Activated naive CD4-positive, alpha-beta T cell treated with anti-CD3 and anti-CD28 coated beads, Interleukin-2, amount 10 ng/mL, durations not matched to agents 7 days and 5 days (primary cell): ENCODE measurements at regions not wholly inside any gene's neighbourhood (a gene's known extent, or its start where the extent isn't known, plus 50 kb on each side); places are given as distances from the start of the nearest gene placed in this dataset.
"Not testable (repeated sequence)": the region's sequence is repeated elsewhere in the genome, so short reads cannot be mapped to it uniquely, and the experiment has no call there.

Source experiments
- CTCF ChIA-PET: fragments of 350-600 bp; sonication (Branson Sonifier 250); formaldehyde crosslinking; loops from one replicate; lab custom pipeline; 2021; ENCODE audit warnings: antibody characterized with exemption; lab: Charles Lee
- DNase-seq: peaks from one replicate; pipeline ENCODE4 v3.0.0-alpha.2; 2020
- H3K27ac Mint-ChIP-seq: one replicate; pipeline ENCODE4 v1.8.0; 2021; ENCODE audit warnings: mild to moderate bottlenecking, moderate library complexity, mixed read lengths
- H3K27me3 Mint-ChIP-seq: one replicate; pipeline ENCODE4 v1.8.0; 2021; ENCODE audit warnings: mild to moderate bottlenecking, mixed read lengths
- H3K36me3 Mint-ChIP-seq: one replicate; pipeline ENCODE4 v1.8.0; 2021; ENCODE audit warnings: mixed read lengths
- H3K4me1 Mint-ChIP-seq: one replicate; pipeline ENCODE4 v1.8.0; 2021; ENCODE audit warnings: mixed read lengths
- H3K4me3 Mint-ChIP-seq: one replicate; pipeline ENCODE4 v1.8.0; 2021; ENCODE audit warnings: mild to moderate bottlenecking, moderate library complexity, mixed read lengths
- H3K9me3 Mint-ChIP-seq: one replicate; pipeline ENCODE4 v1.8.0; 2021; ENCODE audit warnings: mixed read lengths

DNA sequence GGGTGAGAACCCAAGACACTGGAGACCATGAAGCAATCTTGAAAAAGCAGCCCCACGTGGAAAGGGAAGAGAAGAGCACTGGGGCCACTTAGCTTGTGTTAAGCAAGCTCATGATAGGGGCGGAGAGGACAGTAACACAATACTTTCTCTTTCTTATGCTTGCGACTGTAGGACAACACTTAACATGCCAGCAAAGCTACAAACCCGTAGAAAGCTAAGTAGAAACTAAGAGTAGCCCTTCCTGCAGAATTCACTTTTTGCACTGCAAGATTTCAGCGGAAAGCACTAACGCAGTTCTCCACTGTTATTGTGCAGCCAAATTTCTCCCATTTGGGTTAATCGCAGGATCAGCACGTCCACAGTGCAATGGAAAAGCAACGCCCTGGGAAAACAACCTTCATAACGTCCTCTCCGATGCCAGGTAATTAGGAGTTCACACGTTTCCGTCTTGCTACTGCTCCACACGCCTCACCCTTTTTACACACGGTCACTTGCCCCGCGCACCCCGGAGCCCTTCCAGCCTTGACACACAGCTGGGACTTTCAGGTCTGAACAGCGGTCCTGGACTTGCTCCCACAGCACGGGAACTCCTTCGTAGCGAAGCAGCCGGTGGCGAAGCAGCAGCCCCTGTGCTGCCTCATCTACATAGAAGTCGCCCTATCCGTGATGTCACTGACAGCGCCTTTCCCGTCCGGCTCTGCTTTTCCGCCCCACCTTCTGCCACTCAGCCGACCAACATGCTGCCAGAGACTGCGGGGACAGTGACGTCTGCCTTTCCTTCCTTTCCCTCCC, 148.6 kb downstream of the PPIAL4G start:
- peaks cover 32% of the 10 kb centered on the region for H3K4me1 Mint-ChIP-seq
- peak; percentile 86 for DNase-seq
- peak overlapping the region; percentile 87 for H3K4me3 Mint-ChIP-seq
- CTCF ChIA-PET: no interaction called here
- H3K27ac Mint-ChIP-seq: peak overlapping the region; percentile 96
- H3K9me3 Mint-ChIP-seq: no peaks in the 10 kb centered on the region
- peaks cover 1% of the 10 kb centered on the region for H3K36me3 Mint-ChIP-seq
- H3K27me3 Mint-ChIP-seq: peaks cover 72% of the 10 kb centered on the region

DNA sequence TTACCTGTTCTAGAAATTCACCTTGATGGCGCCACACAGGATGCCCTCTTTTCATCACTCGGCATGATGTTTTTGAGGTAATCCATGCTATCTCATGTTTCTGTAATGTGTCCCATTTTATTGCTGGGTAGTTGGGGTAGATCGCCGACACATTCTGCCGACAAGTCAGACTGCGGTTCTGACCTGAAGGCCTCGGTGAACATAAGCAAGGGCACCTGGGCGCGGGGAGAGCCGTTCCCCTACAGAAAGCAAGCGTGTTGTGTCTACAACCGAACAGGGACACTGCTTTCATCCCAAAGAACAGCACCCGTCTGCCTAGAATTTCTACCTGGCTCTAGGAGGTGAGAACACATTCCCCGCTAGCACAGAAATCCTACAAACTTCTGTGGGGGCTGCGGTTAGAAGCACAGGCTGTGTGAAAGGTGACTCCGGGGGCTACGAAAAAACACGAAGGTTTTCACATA, 149.2 kb downstream of the PPIAL4G start:
- peaks cover 1% of the 10 kb centered on the region for H3K36me3 Mint-ChIP-seq
- H3K27ac Mint-ChIP-seq: peak overlapping the region; percentile 96
- H3K4me1 Mint-ChIP-seq: peaks cover 35% of the 10 kb centered on the region
- CTCF ChIA-PET: interaction anchor here (0.8 kb wide), 1 partner anchor 11 kb away, joined by 3 read pairs; no protein-coding TSS in a partner anchor
- peak overlapping the region; percentile 87 for H3K4me3 Mint-ChIP-seq
- no peak for DNase-seq
- peaks cover 77% of the 10 kb centered on the region for H3K27me3 Mint-ChIP-seq
- no peaks in the 10 kb centered on the region for H3K9me3 Mint-ChIP-seq

DNA sequence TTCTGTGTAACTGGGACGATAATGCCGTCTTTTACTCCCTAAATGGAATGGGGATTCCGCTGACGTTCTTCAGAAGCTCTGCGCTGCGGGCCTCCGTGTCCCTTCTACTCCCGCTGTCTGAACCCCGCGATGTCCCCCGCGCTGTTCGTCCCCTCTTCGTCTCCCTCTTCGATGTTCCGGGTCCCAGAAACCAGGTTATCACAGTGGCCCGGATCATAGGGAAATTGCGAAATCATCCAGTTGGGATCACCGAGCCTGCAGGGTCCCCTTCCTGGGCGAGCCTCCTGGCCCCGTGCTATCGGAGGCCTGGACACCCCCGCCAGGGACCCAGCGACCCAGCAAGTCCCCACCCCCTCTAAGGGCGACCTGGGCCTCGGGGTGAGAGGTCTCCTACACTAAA, 154.2 kb downstream of the PPIAL4G start:
- H3K4me1 Mint-ChIP-seq: peaks cover 11% of the 10 kb centered on the region
- H3K4me3 Mint-ChIP-seq: no peak overlapping the region
- H3K27me3 Mint-ChIP-seq: peaks cover 75% of the 10 kb centered on the region
- no peak overlapping the region for H3K27ac Mint-ChIP-seq
- CTCF ChIA-PET: no interaction called here
- H3K9me3 Mint-ChIP-seq: peaks cover 11% of the 10 kb centered on the region
- no peak for DNase-seq
- peaks cover 7% of the 10 kb centered on the region for H3K36me3 Mint-ChIP-seq

DNA sequence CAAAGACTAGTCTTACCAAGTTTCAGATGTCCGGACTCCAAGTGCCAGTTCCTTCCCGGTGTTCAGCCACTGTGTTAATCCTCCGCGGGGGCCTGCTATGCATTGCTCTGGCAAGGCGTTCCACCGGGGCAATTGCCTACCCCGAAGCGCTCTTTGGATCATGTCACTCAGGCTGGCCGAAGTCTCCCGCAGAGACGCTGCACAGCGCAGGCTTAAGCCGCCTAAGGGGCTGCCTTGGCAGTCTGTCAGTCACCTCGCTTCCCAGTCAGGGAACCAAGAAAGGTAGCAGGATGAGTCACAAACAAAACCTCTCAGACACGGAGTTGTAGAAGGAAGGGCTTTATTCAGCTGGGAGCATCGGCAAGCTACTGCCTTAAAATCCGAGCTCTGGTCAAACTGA, 158.1 kb downstream of the PPIAL4G start:
- CTCF ChIA-PET, H3K4me1 Mint-ChIP-seq, DNase-seq, H3K4me3 Mint-ChIP-seq, H3K27ac Mint-ChIP-seq, H3K36me3 Mint-ChIP-seq: not testable (repeated sequence)
- Mint-ChIP-seq H3K27me3 (peaks cover 74% of the 10 kb centered on the region), H3K9me3 (peaks cover 11% of the 10 kb centered on the region)

DNA sequence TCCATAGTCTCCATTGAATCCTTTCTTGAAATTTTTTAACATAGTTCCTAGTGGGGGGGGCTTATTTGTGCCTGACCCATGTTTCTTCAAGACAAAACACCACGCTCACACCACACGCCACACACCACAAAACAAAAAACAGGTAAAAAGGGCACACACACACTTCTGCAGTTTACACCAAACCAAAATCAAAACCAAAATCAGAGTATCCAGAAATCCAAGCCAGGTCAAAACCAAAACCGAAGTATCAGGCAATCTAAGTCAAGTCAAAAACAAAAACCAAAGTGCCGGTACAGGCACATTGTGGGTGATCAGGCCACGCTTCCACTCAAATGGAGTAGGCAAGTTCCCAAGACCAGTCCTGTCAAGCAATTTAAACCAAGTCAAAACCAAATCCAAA, 158.6 kb downstream of the PPIAL4G start:
- peaks cover 72% of the 10 kb centered on the region for H3K27me3 Mint-ChIP-seq
- DNase-seq, H3K4me1 Mint-ChIP-seq, H3K27ac Mint-ChIP-seq, H3K36me3 Mint-ChIP-seq, H3K4me3 Mint-ChIP-seq, CTCF ChIA-PET: not testable (repeated sequence)
- H3K9me3 Mint-ChIP-seq: peaks cover 11% of the 10 kb centered on the region

DNA sequence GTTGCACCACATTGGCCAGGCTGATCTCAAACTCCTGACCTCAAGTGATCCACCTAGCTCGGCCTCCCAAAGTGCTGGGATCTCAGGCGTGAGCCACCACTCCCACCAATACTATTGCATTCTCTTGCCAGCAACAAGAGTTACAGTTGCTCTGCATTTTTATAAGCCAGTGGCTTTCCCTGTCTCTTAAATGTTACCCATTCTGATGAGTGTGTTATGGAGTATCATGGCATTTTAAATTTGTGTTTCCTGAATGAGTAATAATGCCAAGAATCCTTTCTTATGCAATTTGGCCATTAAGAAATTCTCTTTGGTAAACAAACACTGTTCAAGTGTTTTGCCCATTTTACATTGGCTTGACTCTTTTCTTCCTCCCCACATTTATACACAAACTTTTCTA, 163.0 kb downstream of the PPIAL4G start:
- CTCF ChIA-PET, DNase-seq, H3K9me3 Mint-ChIP-seq, H3K27ac Mint-ChIP-seq, H3K4me3 Mint-ChIP-seq, H3K36me3 Mint-ChIP-seq: not testable (repeated sequence)
- H3K27me3 Mint-ChIP-seq: peaks cover 61% of the 10 kb centered on the region
- H3K4me1 Mint-ChIP-seq: peaks cover 35% of the 10 kb centered on the region

DNA sequence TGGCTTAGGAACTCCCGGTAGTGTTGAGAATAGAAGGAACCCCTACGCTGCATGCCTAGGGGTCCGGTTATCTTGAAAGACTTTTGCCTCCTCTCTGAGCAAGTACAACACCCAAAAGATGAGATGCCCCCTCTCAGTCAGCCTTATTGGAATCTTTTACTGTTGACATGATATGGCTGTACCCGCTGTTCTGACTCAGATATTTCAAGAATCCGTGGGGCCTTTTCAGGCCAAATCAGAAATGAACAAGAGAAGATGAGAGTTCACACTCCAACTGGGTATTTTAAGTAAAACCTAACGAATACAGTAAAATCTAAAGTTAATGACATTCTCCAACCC, 164.2 kb downstream of the PPIAL4G start:
- H3K27me3 Mint-ChIP-seq: peaks cover 58% of the 10 kb centered on the region

DNA sequence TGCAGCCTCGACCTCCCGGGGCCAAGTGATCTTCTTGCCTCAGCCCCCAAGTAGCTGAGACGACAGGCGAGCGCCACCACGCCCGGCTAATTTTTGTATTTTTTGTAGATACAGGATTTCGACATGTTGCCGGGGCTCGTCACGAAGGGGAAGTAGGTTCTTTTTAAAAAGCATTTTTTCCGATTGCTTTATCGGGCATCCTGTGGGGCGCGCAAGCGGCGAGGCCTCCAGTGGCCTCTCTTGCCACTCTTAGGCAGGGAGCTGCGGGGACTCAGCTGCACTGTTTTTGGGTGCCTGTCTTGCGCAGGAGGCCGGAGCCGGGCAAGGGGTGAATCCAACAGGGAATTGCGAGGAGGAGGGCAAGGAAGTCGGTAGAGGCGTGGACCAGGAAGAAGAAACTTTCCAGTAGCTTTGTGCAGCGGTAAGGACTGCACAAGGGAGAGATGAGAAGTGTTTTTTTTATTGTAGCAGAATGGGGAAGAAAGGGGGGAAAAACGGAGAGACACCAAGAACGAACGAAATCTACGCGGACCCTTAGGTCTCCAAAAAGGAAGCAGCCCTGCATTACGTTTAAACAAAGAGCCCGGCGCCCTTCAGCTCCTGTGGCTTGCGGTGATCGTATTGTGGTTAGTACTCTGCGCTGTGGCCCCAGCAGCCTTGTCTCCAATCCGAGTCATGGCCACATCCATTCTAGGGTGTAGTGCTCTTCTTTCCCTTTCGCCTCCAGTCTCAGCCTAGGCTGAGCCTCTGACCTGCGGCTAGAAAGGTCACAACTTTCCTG, 164.8 kb downstream of the PPIAL4G start:
- Mint-ChIP-seq H3K4me3 (peak overlapping the region; percentile 76), H3K4me1 (peaks cover 36% of the 10 kb centered on the region), H3K27ac (peak overlapping the region; percentile 74), H3K36me3 (no peaks in the 10 kb centered on the region), H3K9me3 (no peaks in the 10 kb centered on the region), H3K27me3 (peaks cover 62% of the 10 kb centered on the region)
- CTCF ChIA-PET: no interaction called here
- DNase-seq: peak; percentile 85

More for the DNA sequence above, 164.2 kb downstream of the PPIAL4G start:
- no peak for DNase-seq
- CTCF ChIA-PET: no interaction called here
- Mint-ChIP-seq H3K27ac (peak overlapping the region; percentile 74), H3K9me3 (no peaks in the 10 kb centered on the region), H3K4me1 (peaks cover 36% of the 10 kb centered on the region), H3K4me3 (peak overlapping the region; percentile 76), H3K36me3 (no peaks in the 10 kb centered on the region)

DNA sequence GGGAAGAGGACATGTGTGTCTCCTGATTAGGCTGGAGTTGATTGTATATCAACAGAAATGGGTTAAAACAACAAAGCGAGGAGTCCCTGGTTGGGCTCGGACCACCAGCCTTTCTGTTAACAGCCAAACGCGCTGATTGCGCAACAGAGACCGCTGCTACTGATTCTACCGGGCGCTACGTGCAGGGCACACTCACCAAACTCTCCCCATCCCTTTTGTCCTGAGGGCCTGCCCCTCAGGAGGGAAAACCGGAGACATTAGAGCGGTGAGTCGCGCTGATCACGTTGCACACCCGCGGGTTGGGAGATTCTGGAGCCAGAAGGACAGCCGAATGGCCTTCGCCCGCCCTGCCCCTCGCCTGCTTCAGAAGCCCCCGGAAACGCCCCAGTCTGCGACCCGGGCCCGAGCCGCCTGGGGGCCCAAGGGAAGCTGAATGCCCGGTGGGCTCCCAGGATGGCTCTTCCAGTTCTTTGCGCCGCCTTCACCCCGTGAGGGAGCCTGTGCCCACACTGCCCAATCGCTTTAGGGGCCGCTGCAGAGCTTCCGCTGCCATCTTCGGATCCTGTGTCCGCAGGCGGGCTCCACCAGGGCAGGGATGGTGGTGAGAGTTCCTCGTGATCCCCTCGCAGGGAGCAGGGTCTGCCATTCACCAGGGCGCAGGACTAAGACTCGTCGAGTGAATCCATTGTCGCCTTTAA, 165.4 kb upstream of the NBPF11 start:
- H3K27ac Mint-ChIP-seq: no peak overlapping the region
- H3K27me3 Mint-ChIP-seq: peaks cover 57% of the 10 kb centered on the region
- H3K36me3 Mint-ChIP-seq: no peaks in the 10 kb centered on the region
- no peak for DNase-seq
- H3K9me3 Mint-ChIP-seq: no peaks in the 10 kb centered on the region
- CTCF ChIA-PET: no interaction called here
- H3K4me1 Mint-ChIP-seq: peaks cover 36% of the 10 kb centered on the region
- peak overlapping the region; percentile 76 for H3K4me3 Mint-ChIP-seq

DNA sequence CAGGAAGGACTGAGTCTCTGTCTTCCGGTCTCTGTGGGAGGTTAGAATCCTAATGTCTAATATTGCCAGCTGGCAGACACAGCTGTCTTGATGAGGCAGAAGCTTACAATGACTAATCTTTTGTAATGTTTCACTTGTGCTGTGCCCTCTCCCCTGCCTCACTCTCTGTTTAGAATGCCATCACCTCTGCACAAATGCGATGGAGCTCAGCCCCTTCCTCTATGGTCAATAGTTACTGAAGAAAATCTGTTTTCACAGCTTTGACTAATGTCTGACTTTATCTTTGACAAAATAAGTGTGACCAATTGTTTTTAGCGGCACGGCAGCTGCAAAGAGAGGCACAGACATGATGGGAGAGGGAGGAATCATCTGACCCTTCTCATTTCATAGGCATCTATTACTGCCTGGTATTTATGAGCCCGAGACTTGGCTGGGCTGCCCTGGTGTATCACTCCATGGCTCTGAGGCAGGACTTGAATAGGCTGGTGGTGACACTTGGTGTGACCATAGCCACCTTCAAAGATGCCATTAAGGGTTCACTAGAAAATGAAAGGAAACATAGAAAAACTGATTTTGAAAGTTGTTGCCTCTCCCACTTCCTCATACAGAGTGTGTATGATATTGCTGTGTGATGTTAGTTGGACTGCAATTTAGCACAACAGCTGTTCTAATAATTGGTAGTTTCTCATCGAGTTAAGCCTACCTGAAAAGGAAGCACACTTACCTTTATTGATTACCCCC, 163.2 kb upstream of the NBPF11 start:
- H3K4me3 Mint-ChIP-seq: no peak overlapping the region
- peaks cover 54% of the 10 kb centered on the region for H3K27me3 Mint-ChIP-seq
- H3K4me1 Mint-ChIP-seq: peaks cover 51% of the 10 kb centered on the region
- H3K36me3 Mint-ChIP-seq: no peaks in the 10 kb centered on the region
- no peak for DNase-seq
- no peak overlapping the region for H3K27ac Mint-ChIP-seq
- H3K9me3 Mint-ChIP-seq: peaks cover 10% of the 10 kb centered on the region
- CTCF ChIA-PET: no interaction called here

DNA sequence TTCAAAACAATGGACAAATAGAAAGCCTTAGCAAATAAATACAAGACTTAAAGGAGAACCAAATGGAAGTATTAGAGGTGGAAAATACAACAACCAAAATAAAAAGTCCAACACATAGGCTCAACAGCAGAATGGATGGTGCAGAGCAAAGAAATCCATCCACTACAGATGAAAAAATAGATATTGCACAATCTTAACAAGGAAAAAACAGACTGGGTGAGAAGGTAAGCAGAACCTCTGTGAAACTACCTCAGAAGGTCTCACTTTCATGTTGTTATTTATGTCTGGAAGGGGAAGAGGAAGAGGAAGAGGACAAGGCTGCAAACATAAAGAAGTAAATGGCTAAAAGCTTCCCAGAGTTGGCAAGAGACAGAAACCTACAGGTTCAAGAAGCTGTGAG, 158.7 kb upstream of the NBPF11 start:
- Mint-ChIP-seq H3K27ac (no peak overlapping the region), H3K27me3 (peaks cover 65% of the 10 kb centered on the region), H3K4me3 (no peak overlapping the region), H3K4me1 (peaks cover 29% of the 10 kb centered on the region), H3K36me3 (no peaks in the 10 kb centered on the region), H3K9me3 (peaks cover 10% of the 10 kb centered on the region)
- no peak for DNase-seq
- CTCF ChIA-PET: interaction anchor here (1.1 kb wide), 1 partner anchor 10 kb away, joined by 3 read pairs; no protein-coding TSS in a partner anchor

DNA sequence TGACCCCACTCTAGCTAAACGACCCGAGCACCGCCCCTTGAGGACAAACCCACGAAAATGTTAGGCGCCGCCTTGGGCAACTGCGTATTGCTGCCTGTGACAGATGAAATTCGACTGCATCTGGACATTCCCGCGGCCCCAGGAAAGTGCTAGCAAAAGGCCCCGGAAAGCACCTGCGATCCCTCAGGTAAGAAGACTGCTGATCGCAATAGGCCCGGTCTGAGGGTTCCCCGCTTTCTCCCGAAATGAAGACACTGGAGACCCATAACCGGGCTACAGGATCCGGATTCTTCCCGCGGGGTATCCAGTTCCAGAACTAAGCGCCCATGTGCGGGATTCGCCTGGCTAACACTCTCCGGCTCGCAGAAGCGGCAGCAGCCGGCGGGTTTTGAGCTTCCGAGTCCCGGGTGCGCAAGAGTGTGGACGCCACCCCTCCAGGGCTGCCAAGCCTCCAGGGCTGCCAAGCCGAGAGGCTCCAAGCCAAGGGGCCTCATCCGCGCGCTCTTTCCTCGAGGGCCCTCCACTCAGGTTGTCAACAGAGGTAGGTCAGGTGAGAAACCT, 157.9 kb upstream of the NBPF11 start:
- H3K4me3 Mint-ChIP-seq: no peak overlapping the region
- peaks cover 29% of the 10 kb centered on the region for H3K4me1 Mint-ChIP-seq
- H3K9me3 Mint-ChIP-seq: peaks cover 10% of the 10 kb centered on the region
- peaks cover 73% of the 10 kb centered on the region for H3K27me3 Mint-ChIP-seq
- H3K27ac Mint-ChIP-seq: no peak overlapping the region
- CTCF ChIA-PET: no interaction called here
- DNase-seq: no peak
- H3K36me3 Mint-ChIP-seq: peaks cover 2% of the 10 kb centered on the region

DNA sequence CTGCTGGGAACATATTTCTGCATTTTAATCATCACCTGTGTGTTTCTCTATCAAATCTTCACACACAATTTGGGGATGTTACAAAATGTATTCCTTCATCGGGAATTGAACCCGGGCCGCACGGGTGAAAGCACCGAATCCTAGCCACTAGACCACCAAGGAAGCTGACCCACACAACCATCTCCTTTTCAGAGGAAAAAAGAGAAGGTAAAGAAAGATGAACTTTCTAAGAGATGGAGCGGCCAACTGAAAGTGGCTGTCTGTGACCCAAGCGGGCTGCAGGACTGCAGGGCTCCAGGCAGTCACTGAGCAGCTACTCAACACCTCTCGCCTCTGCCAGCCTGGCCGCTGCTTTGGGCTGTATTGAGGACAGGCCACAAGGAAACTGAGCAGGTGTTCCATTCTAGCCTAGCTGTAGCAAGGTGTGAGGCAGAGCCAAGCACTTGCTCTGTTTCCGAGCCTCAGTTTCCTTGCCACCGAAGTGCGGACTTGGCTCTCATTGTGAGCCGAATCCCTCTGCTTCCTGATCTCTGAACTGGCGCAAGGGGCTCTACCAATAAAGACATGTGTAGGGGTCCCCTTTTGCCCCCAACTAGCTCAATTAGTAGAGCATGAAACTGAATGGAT, 156.9 kb upstream of the NBPF11 start:
- Mint-ChIP-seq H3K27ac (no peak overlapping the region), H3K4me3 (no peak overlapping the region), H3K9me3 (peaks cover 10% of the 10 kb centered on the region), H3K36me3 (peaks cover 3% of the 10 kb centered on the region), H3K27me3 (peaks cover 70% of the 10 kb centered on the region), H3K4me1 (peaks cover 35% of the 10 kb centered on the region)
- DNase-seq: no peak
- CTCF ChIA-PET: no interaction called here
